Stomach (tissue), 4 donors: ENCODE measurements at regions not wholly inside any gene's neighbourhood (a gene's known extent, or its start where the extent isn't known, plus 50 kb on each side); places are given as distances from the start of the nearest gene placed in this dataset.
"Not testable (repeated sequence)": the region's sequence is repeated elsewhere in the genome, so short reads cannot be mapped to it uniquely, and the experiment has no call there.

Experiments
- CTCF ChIP-seq, 7 experiments: fragments of 450-650 bp in 4 of 7; fragments of 200-600 bp in 3 of 7; sonication (generic) in 3 of 7; IDR thresholded peaks; one replicate each; pipeline ENCODE4 v1.5.1; 2016 to 2019; ENCODE audit warnings: antibody characterized with exemption in 7 of 7, control low read depth in 2 of 7, mild to moderate bottlenecking in 1 of 7
- EP300 ChIP-seq: sonication (generic); formaldehyde crosslinking; IDR thresholded peaks from one replicate; pipeline ENCODE4 v1.6.1; 2017; ENCODE audit warnings: antibody characterized with exemption
- POLR2A ChIP-seq, 4 donors: fragments of 450-650 bp; IDR thresholded peaks; one replicate each; pipeline ENCODE4 v1.6.1; 2016; ENCODE audit warnings: antibody characterized with exemption in 4 of 4, control low read depth in 2 of 4, mild to moderate bottlenecking in 1 of 4, moderate library complexity in 1 of 4
- POLR2AphosphoS5 ChIP-seq, 3 donors: sonication (generic); formaldehyde crosslinking; IDR thresholded peaks; one replicate each; pipeline ENCODE4 v1.6.1; 2016; ENCODE audit warnings: antibody characterized with exemption in 3 of 3

- TF ChIP-seq EP300; CTCF (IDR thresholded peaks at IDR 0.05); POLR2A (IDR thresholded peaks at IDR 0.05); POLR2AphosphoS5 (IDR thresholded peaks at IDR 0.05): not testable (repeated sequence)
These were observed 416.5 kb downstream of the ANKRD30B start for GRCh38 chr18:15164446-15164845.
